Lower leg skin (tissue), 3 donors: ENCODE measurements at regions not wholly inside any gene's neighbourhood (a gene's known extent, or its start where the extent isn't known, plus 50 kb on each side); places are given as distances from the start of the nearest gene placed in this dataset.

Experiments
- POLR2A ChIP-seq, 2 donors: fragments of 450-650 bp; IDR thresholded peaks; one replicate each; pipeline ENCODE4 v1.6.1; 2016 to 2017; ENCODE audit warnings: antibody characterized with exemption in 2 of 2, mild to moderate bottlenecking in 1 of 2, moderate library complexity in 1 of 2
- TF ChIP-seq, protein P1 (sequence below), 3 donors: fragments of 450-650 bp; IDR thresholded peaks; one replicate each; pipeline ENCODE4 v1.5.1; 2016; ENCODE audit warnings: antibody characterized with exemption in 3 of 3, mild to moderate bottlenecking in 3 of 3, moderate library complexity in 2 of 3

DNA sequence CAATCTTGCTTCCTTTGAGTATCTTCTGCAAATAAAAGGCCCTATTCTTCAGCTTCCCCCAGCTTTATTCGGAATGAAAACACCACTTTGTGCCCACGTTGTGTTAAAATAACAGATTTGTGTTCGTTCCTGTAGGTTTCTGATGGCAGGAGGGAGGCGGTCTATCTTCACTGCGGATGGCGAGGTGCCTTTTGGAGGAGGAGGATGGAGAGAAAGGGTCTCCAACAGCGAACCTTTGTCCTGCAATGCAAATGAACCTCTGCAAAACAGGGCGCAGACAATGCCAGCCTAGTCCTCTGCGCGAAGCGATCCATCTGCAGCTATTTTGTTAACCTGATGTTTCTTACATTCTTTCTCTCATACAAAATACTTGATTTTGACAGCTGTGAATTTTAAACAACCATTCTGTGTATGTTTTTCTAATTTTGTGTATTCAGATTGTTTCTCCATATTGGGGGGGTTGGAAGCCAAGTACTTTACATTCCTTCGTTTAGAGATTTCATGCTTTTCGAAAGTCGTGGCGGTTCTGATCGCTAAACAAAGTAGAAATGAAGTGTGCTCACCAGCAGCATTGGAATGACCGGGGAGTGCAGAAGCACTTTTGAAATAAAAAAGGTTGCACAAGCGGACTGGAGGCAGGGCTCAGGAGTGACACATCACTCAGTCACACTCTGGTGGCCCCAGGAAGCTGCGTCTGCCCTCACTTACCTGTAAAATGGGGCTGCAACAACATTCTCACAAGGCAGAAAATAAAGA, 279.0 kb upstream of the IRX5 start:
- TF ChIP-seq, protein P1, sequence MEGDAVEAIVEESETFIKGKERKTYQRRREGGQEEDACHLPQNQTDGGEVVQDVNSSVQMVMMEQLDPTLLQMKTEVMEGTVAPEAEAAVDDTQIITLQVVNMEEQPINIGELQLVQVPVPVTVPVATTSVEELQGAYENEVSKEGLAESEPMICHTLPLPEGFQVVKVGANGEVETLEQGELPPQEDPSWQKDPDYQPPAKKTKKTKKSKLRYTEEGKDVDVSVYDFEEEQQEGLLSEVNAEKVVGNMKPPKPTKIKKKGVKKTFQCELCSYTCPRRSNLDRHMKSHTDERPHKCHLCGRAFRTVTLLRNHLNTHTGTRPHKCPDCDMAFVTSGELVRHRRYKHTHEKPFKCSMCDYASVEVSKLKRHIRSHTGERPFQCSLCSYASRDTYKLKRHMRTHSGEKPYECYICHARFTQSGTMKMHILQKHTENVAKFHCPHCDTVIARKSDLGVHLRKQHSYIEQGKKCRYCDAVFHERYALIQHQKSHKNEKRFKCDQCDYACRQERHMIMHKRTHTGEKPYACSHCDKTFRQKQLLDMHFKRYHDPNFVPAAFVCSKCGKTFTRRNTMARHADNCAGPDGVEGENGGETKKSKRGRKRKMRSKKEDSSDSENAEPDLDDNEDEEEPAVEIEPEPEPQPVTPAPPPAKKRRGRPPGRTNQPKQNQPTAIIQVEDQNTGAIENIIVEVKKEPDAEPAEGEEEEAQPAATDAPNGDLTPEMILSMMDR (IDR thresholded peaks at IDR 0.05) = no peak
- no peak for TF ChIP-seq POLR2A (IDR thresholded peaks at IDR 0.05)
